GM23338 (cell line): ENCODE measurements at regions not wholly inside any gene's neighbourhood (a gene's known extent, or its start where the extent isn't known, plus 50 kb on each side); places are given as distances from the start of the nearest gene placed in this dataset.

ENCODE experiments used
- CREB1 ChIP-seq: fragments of 250-450 bp; sonication (Bioruptor Pico); IDR thresholded peaks from 2 replicates; pipeline ENCODE4 v1.5.0; 2020; ENCODE audit warnings: low read depth, mild to moderate bottlenecking, moderate library complexity
- CTCF ChIP-seq, 2 experiments: fragments of 200-600 bp in 1 of 2; sonication (generic) in 1 of 2; conservative IDR thresholded peaks; 2 replicates each; pipeline versions ENCODE4 v1.5.1 to v1.6.1; 2016 to 2017; ENCODE audit warnings: antibody characterized with exemption in 2 of 2, low read depth in 2 of 2, mild to moderate bottlenecking in 2 of 2, moderate library complexity in 1 of 2
- EZH2 ChIP-seq: fragments of 200-600 bp; sonication (generic); IDR thresholded peaks from one replicate; pipeline ENCODE4 v1.8.0; 2017; ENCODE audit warnings: antibody characterized with exemption, mild to moderate bottlenecking, low read depth; ENCODE audit not compliant: unreplicated experiment
- EZH2phosphoT487 ChIP-seq: fragments of 200-600 bp; sonication (generic); IDR thresholded peaks from one replicate; pipeline ENCODE4 v1.8.1; 2018; ENCODE audit warnings: antibody characterized with exemption; ENCODE audit not compliant: unreplicated experiment
- JUNB ChIP-seq: IDR thresholded peaks from one replicate; pipeline ENCODE4 v1.6.1; 2016; ENCODE audit warnings: antibody characterized with exemption; ENCODE audit not compliant: unreplicated experiment
- POLR2AphosphoS5 ChIP-seq: IDR thresholded peaks from 2 replicates; pipeline ENCODE4 v1.6.1; 2016; ENCODE audit warnings: antibody characterized with exemption, low read depth
- REST ChIP-seq: IDR thresholded peaks from one replicate; pipeline ENCODE4 v1.6.1; 2018; ENCODE audit warnings: antibody characterized with exemption; ENCODE audit not compliant: unreplicated experiment

DNA sequence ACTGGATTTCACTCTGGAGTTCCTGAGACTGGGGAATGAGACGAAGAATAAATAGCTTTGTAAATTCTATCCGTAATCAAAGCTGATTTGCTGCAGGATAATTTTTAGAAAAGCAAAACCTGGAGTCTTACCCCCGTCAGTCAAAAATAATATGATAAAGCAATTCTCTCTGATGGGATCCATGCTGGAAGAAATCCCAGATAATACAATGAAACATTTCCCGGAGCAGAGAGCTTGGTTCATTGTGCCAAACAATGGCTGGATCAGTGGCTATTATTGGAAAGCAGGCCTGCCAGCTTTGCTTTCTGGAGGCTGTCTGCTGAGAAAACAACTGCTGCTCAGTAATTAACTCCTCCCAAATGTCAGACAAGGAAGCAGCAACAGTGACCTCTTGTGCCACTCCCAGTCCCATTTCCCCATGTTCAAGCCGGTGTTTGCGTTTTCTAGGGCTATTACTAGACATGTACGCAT lies 609.4 kb upstream of the PCDH15 start:
- TF ChIP-seq EZH2phosphoT487 (no peak), CTCF (conservative IDR thresholded peaks at IDR 0.05; ENCODE audit: low read depth in 2 of 2) (peak; percentile 42 to 68), POLR2AphosphoS5 (no peak), EZH2 (no peak), CREB1 (CRISPR knock-in tag) (no peak), JUNB (no peak), REST (no peak)
